ENCODE measurements at regions not wholly inside any gene's neighbourhood (a gene's known extent, or its start where the extent isn't known, plus 50 kb on each side); places are given as distances from the start of the nearest gene placed in this dataset.
"Not testable (repeated sequence)": the region's sequence is repeated elsewhere in the genome, so short reads cannot be mapped to it uniquely, and the experiment has no call there.

GRCh38 chr10:9347933-9348332 is 1293.4 kb downstream of the GATA3 start:
- TF ChIP-seq TAF1 (IDR thresholded peaks at IDR 0.05; ENCODE audit: borderline replicate concordance, low read depth, low read length); POLR2AphosphoS5 (IDR thresholded peaks at IDR 0.05; ENCODE audit: low read depth, low read length); POLR2A (IDR thresholded peaks at IDR 0.05; ENCODE audit: low read depth, low read length): not testable (repeated sequence)
